Testis (tissue), 2 donors: ENCODE measurements at regions not wholly inside any gene's neighbourhood (a gene's known extent, or its start where the extent isn't known, plus 50 kb on each side); places are given as distances from the start of the nearest gene placed in this dataset.

Experiments used
- DNase-seq: peaks from one replicate; pipeline ENCODE4 v3.0.0-alpha.2; 2019
- H3K27ac ChIP-seq, 2 donors: fragments of 200-600 bp; sonication (generic); one replicate each; pipeline ENCODE4 v1.5.1; 2019
- H3K27me3 ChIP-seq: fragments of 200-600 bp; sonication (generic); one replicate; pipeline ENCODE4 v1.5.1; 2019
- H3K36me3 ChIP-seq: fragments of 200-600 bp; sonication (generic); one replicate; pipeline ENCODE4 v1.5.1; 2017; ENCODE audit warnings: low read depth; ENCODE audit errors: missing control alignments
- H3K4me1 ChIP-seq: fragments of 200-600 bp; sonication (generic); one replicate; pipeline ENCODE4 v1.5.1; 2019
- H3K4me3 ChIP-seq, 2 donors: fragments of 200-600 bp; sonication (generic); one replicate each; pipeline ENCODE4 v1.5.1; 2017 to 2019
- H3K9me3 ChIP-seq: fragments of 200-600 bp; sonication (generic); one replicate; pipeline ENCODE4 v1.5.1; 2017
- CTCF ChIP-seq, 3 experiments: fragments of 450-650 bp in 2 of 3; fragments of 200-600 bp in 1 of 3; sonication (generic) in 1 of 3; IDR thresholded peaks; one replicate each; pipeline ENCODE4 v1.5.1; 2016 to 2019; ENCODE audit warnings: antibody characterized with exemption in 3 of 3, mild to moderate bottlenecking in 2 of 3, moderate library complexity in 1 of 3
- POLR2A ChIP-seq: fragments of 450-650 bp; IDR thresholded peaks from one replicate; pipeline ENCODE4 v1.6.1; 2017; ENCODE audit warnings: antibody characterized with exemption, mild to moderate bottlenecking, moderate library complexity
- WGBS, 2 donors: methylation state at CpG; one replicate each; pipeline ENCODE4 v1.1.5; 2018; 5-methylcytosine and 5-hydroxymethylcytosine counted together
- intact Hi-C: fragments of 100-400 bp; cut with DNase I; formaldehyde crosslinking; loops from one replicate; pipeline ENCODE4 v1.15.1; 2023; ENCODE audit warnings: low total_unique reads

GRCh38 chr14:44405011-44405486 is 102.0 kb downstream of the FSCB start:
- Histone ChIP-seq H3K27me3 (no peaks in the 10 kb centered on the region), H3K4me3 (no peak overlapping the region), H3K36me3 (no peaks in the 10 kb centered on the region), H3K4me1 (no peaks in the 10 kb centered on the region), H3K9me3 (no peaks in the 10 kb centered on the region), H3K27ac (no peak overlapping the region)
- DNase-seq = no peak
- TF ChIP-seq POLR2A (no peak), CTCF (IDR thresholded peaks at IDR 0.05) (no peak)
- 69 to 76% methylated on average over 5 of the region's 5 CpGs for WGBS, 2 donors
- intact Hi-C loops = no loop called here

- WGBS, 2 donors = 80 to 86% methylated on average over 3 of the region's 3 CpGs
- H3K4me1 ChIP-seq = no peaks in the 10 kb centered on the region
- intact Hi-C loops = no loop called here
- H3K27ac ChIP-seq = no peak overlapping the region
- no peaks in the 10 kb centered on the region for H3K36me3 ChIP-seq
- H3K4me3 ChIP-seq = no peak overlapping the region
- DNase-seq = no peak
- no peaks in the 10 kb centered on the region for H3K27me3 ChIP-seq
- no peaks in the 10 kb centered on the region for H3K9me3 ChIP-seq
- TF ChIP-seq CTCF (IDR thresholded peaks at IDR 0.05) = no peak
- no peak for TF ChIP-seq POLR2A
Observed at GRCh38 chr14:44404599-44404998, 102.5 kb downstream of the FSCB start.

GRCh38 chr14:44404036-44404435 is 103.0 kb downstream of the FSCB start:
- no peak for DNase-seq
- Histone ChIP-seq H3K4me1 (no peaks in the 10 kb centered on the region), H3K27ac (no peak overlapping the region), H3K27me3 (no peaks in the 10 kb centered on the region), H3K36me3 (no peaks in the 10 kb centered on the region), H3K9me3 (no peaks in the 10 kb centered on the region), H3K4me3 (no peak overlapping the region)
- WGBS, 2 donors = 78% methylated on average over 1 of the region's 1 CpG
- intact Hi-C loops = no loop called here
- TF ChIP-seq CTCF (IDR thresholded peaks at IDR 0.05) (no peak), POLR2A (no peak)

- no peak for DNase-seq
- Histone ChIP-seq H3K27ac (no peak overlapping the region), H3K4me3 (no peak overlapping the region), H3K27me3 (no peaks in the 10 kb centered on the region), H3K36me3 (no peaks in the 10 kb centered on the region), H3K4me1 (no peaks in the 10 kb centered on the region), H3K9me3 (no peaks in the 10 kb centered on the region)
- WGBS, 2 donors = 81 to 92% methylated on average over 3 of the region's 3 CpGs
- TF ChIP-seq CTCF (IDR thresholded peaks at IDR 0.05) (no peak), POLR2A (no peak)
- intact Hi-C loops = no loop called here
Observed at GRCh38 chr14:44403193-44403592, 103.9 kb downstream of the FSCB start.

- 84 to 91% methylated on average over 2 of the region's 2 CpGs for WGBS, 2 donors
- Histone ChIP-seq H3K27ac (no peak overlapping the region), H3K9me3 (no peaks in the 10 kb centered on the region), H3K4me3 (no peak overlapping the region), H3K36me3 (no peaks in the 10 kb centered on the region), H3K27me3 (no peaks in the 10 kb centered on the region), H3K4me1 (no peaks in the 10 kb centered on the region)
- intact Hi-C loops = no loop called here
- DNase-seq = no peak
- TF ChIP-seq CTCF (IDR thresholded peaks at IDR 0.05) (no peak), POLR2A (no peak)
Observed at GRCh38 chr14:44396226-44396625, 110.9 kb downstream of the FSCB start.
